NCI-H2196 treated with DMSO at 0.1 percent for 48 hours (cell line): ENCODE measurements at regions not wholly inside any gene's neighbourhood (a gene's known extent, or its start where the extent isn't known, plus 50 kb on each side); places are given as distances from the start of the nearest gene placed in this dataset.
"Not testable (repeated sequence)": the region's sequence is repeated elsewhere in the genome, so short reads cannot be mapped to it uniquely, and the experiment has no call there.

ENCODE experiments used
- DNase-seq: peaks from one replicate; lab custom pipeline; 2025; ENCODE audit not compliant: unreplicated experiment; lab: John Stamatoyannopoulos, UW

GRCh38 chr12:59407799-59408198, 188.0 kb upstream of the SLC16A7 start:
- no peak for DNase-seq

GRCh38 chr12:59405992-59406391, 189.8 kb upstream of the SLC16A7 start:
- DNase-seq: no peak

DNA sequence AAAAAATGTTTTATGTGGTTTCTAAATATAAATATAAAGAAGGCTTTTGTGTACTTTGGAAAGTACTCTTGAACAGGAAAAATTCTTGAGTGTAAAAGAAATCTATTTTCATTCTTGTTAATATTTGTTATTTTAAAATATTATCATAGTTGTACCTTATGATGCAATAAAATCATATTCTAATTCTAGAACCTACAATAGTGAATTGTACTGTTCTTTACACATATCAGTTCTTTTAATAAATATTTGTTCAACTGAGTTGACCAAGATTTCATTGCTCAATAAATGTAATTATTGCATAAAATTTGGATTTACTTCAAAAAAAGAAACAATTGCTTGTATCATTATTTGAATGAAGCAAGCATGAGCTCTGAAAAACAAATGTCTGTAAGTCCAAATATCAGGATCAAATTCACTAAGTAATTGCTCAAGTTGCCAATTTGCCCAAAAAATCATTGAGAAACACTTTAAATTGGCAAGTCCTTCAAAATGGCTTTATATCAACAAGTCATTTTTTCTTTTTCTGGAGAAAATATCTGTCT, 191.6 kb upstream of the SLC16A7 start:
- no peak for DNase-seq

- peak; percentile 20 for DNase-seq
Measured at GRCh38 chr12:59403259-59403932, 192.4 kb upstream of the SLC16A7 start.

GRCh38 chr12:59401862-59402261, 194.0 kb upstream of the SLC16A7 start:
- DNase-seq: no peak

DNA sequence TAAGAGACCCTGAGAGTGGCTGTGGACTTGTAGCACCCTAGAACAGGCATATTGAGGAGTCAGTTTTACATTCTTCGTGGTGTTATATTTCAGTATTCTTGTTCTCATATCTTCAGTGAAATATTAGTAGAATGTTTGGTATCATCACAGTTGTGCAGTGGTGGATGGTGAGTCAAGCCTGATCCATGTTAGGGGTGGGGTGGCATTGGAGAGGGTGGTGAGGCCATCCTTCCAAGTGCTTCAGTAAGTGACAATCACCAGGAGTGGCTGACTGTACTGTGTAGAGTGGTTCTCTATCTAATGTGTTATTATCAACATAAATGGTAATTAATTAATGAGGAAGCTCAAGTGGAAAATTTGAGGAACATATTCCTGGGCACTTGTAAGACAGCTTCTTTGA, 197.7 kb upstream of the SLC16A7 start:
- no peak for DNase-seq

GRCh38 chr12:59396919-59397318, 198.9 kb upstream of the SLC16A7 start:
- no peak for DNase-seq

GRCh38 chr12:59396519-59396918, 199.3 kb upstream of the SLC16A7 start:
- DNase-seq: no peak

DNA sequence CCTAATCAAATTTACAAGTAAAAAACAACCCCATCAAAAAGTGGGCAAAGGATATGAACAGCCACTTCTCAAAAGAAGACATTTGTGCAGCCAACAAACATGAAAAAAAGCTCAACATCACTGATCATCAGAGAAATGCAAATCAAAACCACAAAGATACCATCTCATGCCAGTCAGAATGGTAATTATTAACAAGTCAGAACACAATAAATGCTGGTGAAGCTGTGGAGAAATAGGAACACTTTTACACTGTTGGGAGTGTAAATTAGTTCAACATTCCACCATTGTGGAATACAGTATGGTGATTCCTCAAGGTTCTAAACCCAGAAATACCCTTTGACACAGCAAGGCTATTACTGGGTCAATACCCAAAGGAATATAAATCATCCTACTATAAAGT, 200.5 kb upstream of the SLC16A7 start:
- not testable (repeated sequence) for DNase-seq

GRCh38 chr12:59393506-59393905, 202.3 kb upstream of the SLC16A7 start:
- DNase-seq: no peak

GRCh38 chr12:59389968-59390576, 205.8 kb upstream of the SLC16A7 start:
- DNase-seq: no peak

DNA sequence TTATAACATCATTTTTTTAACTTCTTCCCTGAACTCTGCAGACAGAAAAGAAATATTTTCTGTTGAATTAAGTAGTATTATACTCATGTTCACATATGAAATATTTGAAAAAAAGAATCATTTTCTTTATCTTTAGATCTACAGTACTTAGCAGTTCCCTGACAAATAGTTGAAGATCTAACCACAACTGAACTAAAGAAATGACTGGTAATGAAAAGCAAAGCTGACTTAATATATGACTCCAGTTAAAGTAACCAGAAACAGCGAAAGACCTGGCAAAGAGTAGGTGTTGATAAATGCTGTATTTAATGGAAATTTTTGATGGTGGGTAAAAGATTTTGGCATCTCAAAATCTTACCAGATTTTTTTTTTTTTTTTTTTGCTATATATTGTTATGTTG, 207.1 kb upstream of the SLC16A7 start:
- no peak for DNase-seq

DNA sequence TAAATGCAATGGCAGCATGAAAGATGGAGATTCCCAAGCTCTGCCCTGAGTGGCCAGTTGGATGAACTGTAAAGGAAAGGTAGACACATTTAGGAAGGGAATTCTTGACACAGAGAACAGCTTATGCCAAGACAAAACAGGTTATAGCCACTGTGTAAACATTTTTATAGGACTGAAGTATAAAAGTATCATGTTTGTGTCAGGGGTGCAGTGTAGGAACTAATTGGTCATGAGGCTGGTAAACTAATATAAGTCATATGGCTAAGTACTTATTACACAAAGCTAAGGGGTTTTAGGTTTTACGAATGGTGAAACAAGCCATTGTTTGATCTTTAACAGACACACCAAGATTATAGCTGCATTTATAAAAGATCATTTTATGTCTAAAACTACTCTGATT, 207.7 kb upstream of the SLC16A7 start:
- DNase-seq: no peak

DNA sequence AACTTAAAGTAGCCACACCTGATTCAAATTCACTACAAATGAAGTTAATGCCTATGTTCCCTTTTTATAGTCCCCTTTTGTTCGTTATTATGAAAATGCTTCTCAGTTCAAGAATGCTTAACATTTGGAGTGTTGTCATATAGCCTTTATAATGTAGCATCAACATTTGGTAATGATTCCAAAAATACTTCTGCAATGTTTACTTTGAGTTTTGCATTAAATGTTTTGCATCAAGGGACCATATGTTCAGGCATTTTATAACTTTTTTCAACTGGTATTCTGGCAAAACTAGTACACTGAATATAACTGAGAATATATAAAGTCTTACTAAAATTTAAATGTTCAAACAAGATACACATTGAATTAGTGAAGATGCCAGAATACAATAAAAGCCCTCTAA, 209.6 kb upstream of the SLC16A7 start:
- DNase-seq: no peak

DNA sequence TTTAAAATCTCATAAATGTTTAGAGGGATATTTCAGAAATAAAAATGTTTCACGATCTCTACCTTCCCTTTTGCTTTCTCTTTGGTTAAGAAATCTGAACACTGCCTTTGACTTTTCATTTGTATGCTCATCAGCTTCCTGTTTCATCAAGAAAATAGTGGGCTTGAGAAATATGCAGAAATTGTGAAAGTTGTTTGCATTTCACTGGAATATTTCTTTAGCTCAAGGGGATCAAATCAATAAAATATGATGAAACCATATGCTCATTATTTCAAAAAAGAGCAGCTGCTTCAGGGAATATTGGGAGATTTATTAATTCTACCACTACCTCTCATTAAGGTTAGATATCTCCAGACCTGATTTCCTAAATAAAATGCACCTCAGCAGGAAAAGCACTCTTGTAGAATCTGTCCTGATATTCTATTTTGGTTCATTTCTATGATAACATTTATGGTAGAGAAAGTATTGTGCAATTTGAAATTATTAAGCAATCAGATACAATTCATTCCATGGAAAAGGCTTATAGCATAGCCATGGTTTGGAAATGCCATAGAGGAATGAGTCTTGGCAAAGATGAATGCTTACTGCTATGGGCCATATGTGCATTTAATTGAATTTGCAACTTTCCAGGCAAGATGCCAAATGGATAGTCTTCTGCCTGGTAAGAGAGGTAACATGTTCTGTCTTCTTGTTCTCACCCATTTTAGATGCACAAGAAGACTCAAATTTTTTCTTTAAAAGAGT, 212.6 kb upstream of the SLC16A7 start:
- no peak for DNase-seq

- no peak for DNase-seq
Measured at GRCh38 chr12:59382282-59383078, 213.3 kb upstream of the SLC16A7 start.

GRCh38 chr12:59381106-59381505, 214.7 kb upstream of the SLC16A7 start:
- no peak for DNase-seq

DNA sequence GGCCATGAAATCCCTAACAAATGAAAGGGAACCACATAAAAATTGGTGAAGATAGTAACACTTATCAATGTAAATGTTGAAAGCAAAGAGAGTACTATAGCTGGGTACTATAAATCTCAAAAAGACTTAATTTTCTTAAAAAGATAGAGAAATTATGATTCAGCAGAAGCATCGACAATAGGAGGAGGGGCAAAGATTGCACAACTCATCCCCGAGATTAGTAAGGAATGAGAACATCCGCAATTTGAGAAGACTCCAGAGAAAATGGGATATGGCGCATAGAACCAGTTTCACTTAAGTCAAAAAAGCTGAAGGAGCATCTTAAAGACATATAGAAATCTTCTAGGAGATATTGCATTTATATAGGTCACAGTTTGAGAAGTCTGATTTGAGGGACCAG, 220.2 kb upstream of the SLC16A7 start:
- no peak for DNase-seq

GRCh38 chr12:59374783-59375182, 221.0 kb upstream of the SLC16A7 start:
- no peak for DNase-seq

GRCh38 chr12:59372956-59373355, 222.9 kb upstream of the SLC16A7 start:
- no peak for DNase-seq

GRCh38 chr12:59370933-59371332, 224.9 kb upstream of the SLC16A7 start:
- no peak for DNase-seq
